ENCODE measurements at regions not wholly inside any gene's neighbourhood (a gene's known extent, or its start where the extent isn't known, plus 50 kb on each side); places are given as distances from the start of the nearest gene placed in this dataset.

DNA sequence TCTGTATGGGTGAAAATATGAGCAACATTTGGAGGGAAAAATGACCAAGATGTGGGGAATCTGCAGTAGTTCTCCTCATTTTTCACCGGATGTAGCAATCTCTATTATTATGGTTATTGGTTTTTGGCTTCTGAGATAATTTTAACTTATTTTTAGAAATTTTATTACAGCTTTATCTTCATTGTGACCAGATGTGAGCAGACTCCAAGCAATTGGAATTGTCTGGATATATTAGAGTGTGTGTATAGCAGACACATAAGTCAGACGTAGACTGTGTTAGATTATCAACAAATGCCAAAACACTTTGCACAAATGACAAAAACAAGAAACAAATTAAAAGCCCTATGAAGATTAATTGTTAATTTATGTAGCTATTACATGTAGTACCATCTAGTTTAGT, 249.1 kb downstream of the DNAJB9 start:
- no peak for DNase-seq (ENCODE audit: low spot score in 2 of 2)
- Histone ChIP-seq H3K27me3 (no peaks in the 10 kb centered on the region), H3K9me3 (no peaks in the 10 kb centered on the region), H3K27ac (no peak overlapping the region), H3K4me3 (no peak overlapping the region), H3K4me1 (no peaks in the 10 kb centered on the region), H3K36me3 (no peaks in the 10 kb centered on the region)
- TF ChIP-seq CTCF (IDR thresholded peaks at IDR 0.05), result no peak
- intact Hi-C loops (cut with DNase I), result no loop called here

DNA sequence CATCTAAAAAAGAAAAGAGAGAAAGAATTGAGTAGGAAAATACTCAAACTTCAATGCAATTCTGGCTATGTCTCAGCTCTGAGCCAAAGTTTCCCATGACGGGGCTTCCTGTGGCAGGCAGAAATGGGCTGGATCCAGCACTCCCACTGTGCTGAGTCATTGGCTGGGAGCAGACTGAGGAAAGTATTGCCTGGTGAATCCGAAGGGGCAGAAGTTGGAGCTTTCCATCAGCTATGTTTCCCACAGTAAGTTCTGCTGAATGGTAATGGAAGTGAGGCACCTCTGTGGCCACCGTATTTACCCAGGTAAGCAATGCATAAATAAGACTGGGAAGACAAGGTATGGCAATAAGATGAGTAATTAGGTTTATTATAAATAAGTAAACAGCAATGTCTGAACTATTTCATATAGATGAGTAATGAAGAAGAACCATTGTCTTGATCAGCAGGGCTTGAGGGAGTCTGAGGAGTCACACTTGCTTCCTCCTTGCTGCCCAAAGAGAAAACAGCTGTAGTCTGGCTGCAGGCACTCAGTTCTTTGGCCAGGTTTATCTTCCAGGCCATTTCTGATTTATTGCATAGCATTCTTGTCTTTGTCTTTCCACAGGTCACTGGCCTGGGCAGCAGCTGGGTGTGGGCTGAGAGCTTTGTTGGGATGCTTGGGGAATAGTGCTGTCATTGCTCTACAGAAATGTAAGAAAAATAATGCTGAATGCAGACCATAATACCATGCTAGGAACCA, 255.3 kb downstream of the DNAJB9 start:
- no peak overlapping the region for H3K4me3 ChIP-seq
- H3K27me3 ChIP-seq, result no peaks in the 10 kb centered on the region
- no peaks in the 10 kb centered on the region for H3K9me3 ChIP-seq
- H3K36me3 ChIP-seq, result no peaks in the 10 kb centered on the region
- intact Hi-C loops (cut with DNase I), result no loop called here
- TF ChIP-seq CTCF (IDR thresholded peaks at IDR 0.05), result no peak
- DNase-seq (ENCODE audit: low spot score in 2 of 2), result peak; percentile 9 to 72
- H3K4me1 ChIP-seq, result no peaks in the 10 kb centered on the region
- no peak overlapping the region for H3K27ac ChIP-seq

GRCh38 chr7:108825581-108825909, 255.9 kb downstream of the DNAJB9 start:
- no peak overlapping the region for H3K27ac ChIP-seq
- TF ChIP-seq CTCF (IDR thresholded peaks at IDR 0.05), result no peak
- intact Hi-C loops (cut with DNase I), result no loop called here
- no peaks in the 10 kb centered on the region for H3K27me3 ChIP-seq
- no peak overlapping the region for H3K4me3 ChIP-seq
- no peaks in the 10 kb centered on the region for H3K4me1 ChIP-seq
- no peak for DNase-seq (ENCODE audit: low spot score in 2 of 2)
- no peaks in the 10 kb centered on the region for H3K9me3 ChIP-seq
- no peaks in the 10 kb centered on the region for H3K36me3 ChIP-seq

- Histone ChIP-seq H3K4me1 (no peaks in the 10 kb centered on the region), H3K27ac (no peak overlapping the region), H3K27me3 (no peaks in the 10 kb centered on the region), H3K36me3 (no peaks in the 10 kb centered on the region), H3K9me3 (no peaks in the 10 kb centered on the region), H3K4me3 (no peak overlapping the region)
- intact Hi-C loops (cut with DNase I), result no loop called here
- no peak for DNase-seq (ENCODE audit: low spot score in 2 of 2)
- no peak for TF ChIP-seq CTCF (IDR thresholded peaks at IDR 0.05)
Measured at GRCh38 chr7:108836256-108836655, 266.6 kb downstream of the DNAJB9 start.

DNA sequence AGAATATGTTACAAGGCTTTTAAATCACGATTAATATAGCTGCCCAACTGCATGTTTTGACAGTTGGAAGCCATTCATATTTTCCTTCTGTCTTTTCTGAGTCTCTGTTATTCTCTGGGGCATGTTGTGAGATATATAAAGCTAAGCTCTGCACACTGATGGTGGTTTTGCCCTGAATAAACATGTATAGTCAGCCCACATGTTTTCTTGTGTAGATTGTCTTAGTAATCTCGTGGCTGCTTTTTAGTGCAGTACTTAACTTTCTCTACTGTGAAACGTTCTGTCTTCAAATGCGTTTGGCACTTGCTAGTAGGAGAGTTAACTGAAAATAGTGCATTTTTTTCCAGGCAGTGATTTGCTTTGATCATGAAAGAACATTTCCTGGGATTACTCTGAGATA, 268.5 kb downstream of the DNAJB9 start:
- TF ChIP-seq CTCF (IDR thresholded peaks at IDR 0.05), result no peak
- no peak for DNase-seq (ENCODE audit: low spot score in 2 of 2)
- H3K9me3 ChIP-seq, result no peaks in the 10 kb centered on the region
- no peak overlapping the region for H3K4me3 ChIP-seq
- intact Hi-C loops (cut with DNase I), result no loop called here
- no peaks in the 10 kb centered on the region for H3K36me3 ChIP-seq
- no peaks in the 10 kb centered on the region for H3K27me3 ChIP-seq
- H3K27ac ChIP-seq, result no peak overlapping the region
- H3K4me1 ChIP-seq, result no peaks in the 10 kb centered on the region

- Histone ChIP-seq H3K4me3 (no peak overlapping the region), H3K36me3 (no peaks in the 10 kb centered on the region), H3K4me1 (no peaks in the 10 kb centered on the region), H3K9me3 (no peaks in the 10 kb centered on the region), H3K27me3 (no peaks in the 10 kb centered on the region), H3K27ac (no peak overlapping the region)
- TF ChIP-seq CTCF (IDR thresholded peaks at IDR 0.05), result no peak
- DNase-seq (ENCODE audit: low spot score in 2 of 2), result no peak
- intact Hi-C loops (cut with DNase I), result no loop called here
Measured at GRCh38 chr7:108839076-108839475, 269.4 kb downstream of the DNAJB9 start.

Data from ascending aorta (tissue), 2 donors.